GM19239 (cell line): ENCODE measurements at regions not wholly inside any gene's neighbourhood (a gene's known extent, or its start where the extent isn't known, plus 50 kb on each side); places are given as distances from the start of the nearest gene placed in this dataset.

Experiments
- DNase-seq: peaks from one replicate; pipeline ENCODE4 v3.0.0; 2011; ENCODE audit warnings: low spot score; ENCODE audit not compliant: insufficient read length
- FAIRE-seq: peaks from 2 replicates; lab custom pipeline; 2011; peaks lifted over from hg19 to GRCh38; lab: Jason Lieb, UNC

DNA sequence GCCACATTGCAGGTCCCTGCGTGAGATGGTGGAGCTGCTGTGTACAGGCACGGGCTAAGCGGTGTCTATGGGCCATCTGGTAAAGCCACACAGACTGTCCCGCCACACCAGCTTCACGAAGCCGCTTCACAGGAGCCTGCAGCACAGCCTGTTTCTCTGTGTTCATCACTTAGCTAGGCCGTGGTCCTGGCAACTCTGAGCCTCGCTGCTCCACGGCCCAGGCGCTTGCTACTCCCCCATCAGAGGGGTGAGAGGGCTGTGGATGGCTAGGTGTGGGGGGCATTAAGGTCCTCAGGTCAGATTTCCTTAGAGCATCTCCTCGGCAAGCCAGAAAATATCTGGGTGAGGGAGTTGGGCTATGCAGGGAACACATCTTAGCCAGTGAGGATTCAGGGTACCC, 225.7 kb downstream of the GLI2 start:
- no peak for FAIRE-seq

GRCh38 chr2:120963997-120964705, 228.5 kb downstream of the GLI2 start:
- FAIRE-seq (no peak), DNase-seq (no peak)

More for the DNA sequence above, 225.7 kb downstream of the GLI2 start:
- DNase-seq: no peak

- no peak for DNase-seq
- FAIRE-seq: no peak
Measured at GRCh38 chr2:120964819-120965218, 229.2 kb downstream of the GLI2 start.

- FAIRE-seq: no peak
- DNase-seq: no peak
Measured at GRCh38 chr2:120966510-120967254, 231.0 kb downstream of the GLI2 start.

DNA sequence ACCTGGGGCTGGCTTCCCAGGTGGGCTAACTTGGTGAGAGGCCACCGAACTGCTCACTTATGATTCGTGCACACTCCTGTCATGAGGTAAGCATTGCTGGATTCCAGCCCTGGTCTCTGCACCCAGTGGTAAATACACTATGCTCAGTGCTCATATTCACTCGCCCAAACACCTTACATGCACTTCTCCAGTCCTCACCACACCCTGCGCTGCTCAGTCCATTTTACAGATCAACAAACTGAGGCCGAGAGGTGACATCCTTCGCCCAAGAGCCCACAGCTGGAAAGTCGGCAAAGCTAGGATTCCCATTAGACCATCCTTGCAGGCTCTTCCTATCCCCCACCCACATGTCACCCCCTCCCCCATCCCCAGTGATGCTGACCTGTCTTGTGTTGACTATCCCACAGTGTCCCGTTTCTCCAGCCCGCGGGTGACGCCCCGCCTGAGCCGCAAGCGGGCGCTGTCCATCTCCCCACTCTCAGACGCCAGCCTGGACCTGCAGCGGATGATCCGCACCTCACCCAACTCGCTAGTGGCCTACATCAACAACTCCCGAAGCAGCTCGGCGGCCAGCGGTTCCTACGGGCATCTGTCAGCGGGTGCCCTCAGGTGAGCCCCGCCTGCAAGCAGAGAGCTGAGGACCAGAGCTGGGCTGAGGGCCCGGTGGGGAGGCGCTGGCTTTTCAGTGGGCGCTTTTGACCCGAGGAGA, 232.8 kb downstream of the GLI2 start:
- DNase-seq: no peak
- FAIRE-seq: no peak

- FAIRE-seq: no peak
- DNase-seq: no peak
Measured at GRCh38 chr2:120969613-120970355, 234.1 kb downstream of the GLI2 start.

GRCh38 chr2:120971866-120972265, 236.2 kb downstream of the GLI2 start:
- FAIRE-seq: no peak
- no peak for DNase-seq

- DNase-seq (no peak), FAIRE-seq (no peak)
Measured at GRCh38 chr2:120972286-120972685, 236.6 kb downstream of the GLI2 start.

DNA sequence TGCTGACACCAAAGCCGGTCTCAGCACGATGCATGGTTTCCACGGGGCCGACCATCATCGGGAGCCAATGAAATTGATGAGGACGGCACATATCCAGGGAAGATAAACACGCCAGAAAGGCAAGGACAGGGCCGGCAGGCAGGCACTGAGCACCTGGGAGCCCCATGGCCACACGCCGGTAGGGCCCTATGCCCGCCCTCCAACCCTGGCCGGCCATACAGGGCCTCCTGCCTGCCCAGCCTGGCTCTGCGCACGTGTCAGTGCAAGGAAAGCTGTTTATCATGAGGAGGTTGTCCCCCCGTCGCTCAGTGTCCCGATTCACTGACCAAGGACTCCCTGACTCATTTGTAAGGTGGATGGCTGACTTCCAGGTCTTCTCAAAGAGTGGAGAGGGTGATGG, 237.5 kb downstream of the GLI2 start:
- FAIRE-seq: no peak
- no peak for DNase-seq

DNA sequence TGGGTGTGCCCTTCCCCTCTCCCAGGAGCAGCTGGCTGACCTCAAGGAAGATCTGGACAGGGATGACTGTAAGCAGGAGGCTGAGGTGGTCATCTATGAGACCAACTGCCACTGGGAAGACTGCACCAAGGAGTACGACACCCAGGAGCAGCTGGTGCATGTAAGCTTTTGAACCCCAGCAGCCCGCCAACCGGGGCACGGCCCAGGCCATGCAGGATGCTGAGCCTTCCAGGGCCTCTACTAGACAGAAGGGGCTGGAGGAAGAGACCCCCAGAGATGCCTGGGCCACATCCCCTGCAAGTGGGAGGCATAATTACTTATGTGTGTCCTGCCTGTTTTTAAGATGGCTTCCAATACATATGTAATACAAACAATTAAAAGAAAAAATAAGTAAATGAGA, 239.3 kb downstream of the GLI2 start:
- FAIRE-seq: no peak

GRCh38 chr2:120976501-120977307, 241.0 kb downstream of the GLI2 start:
- FAIRE-seq (no peak), DNase-seq (no peak)

More for the DNA sequence above, 239.3 kb downstream of the GLI2 start:
- DNase-seq: no peak

GRCh38 chr2:120977582-120978358, 242.1 kb downstream of the GLI2 start:
- no peak for FAIRE-seq

GRCh38 chr2:120978359-120979050, 242.8 kb downstream of the GLI2 start:
- DNase-seq: no peak
- no peak for FAIRE-seq

More at GRCh38 chr2:120977582-120978358, 242.1 kb downstream of the GLI2 start:
- DNase-seq: no peak

- no peak for FAIRE-seq
- no peak for DNase-seq
Measured at GRCh38 chr2:120979398-120979797, 243.7 kb downstream of the GLI2 start.

GRCh38 chr2:120979921-120980320, 244.3 kb downstream of the GLI2 start:
- FAIRE-seq (no peak), DNase-seq (no peak)

GRCh38 chr2:120981443-120981842, 245.8 kb downstream of the GLI2 start:
- no peak for DNase-seq
- no peak for FAIRE-seq

- FAIRE-seq: no peak
Measured at GRCh38 chr2:120982598-120982997, 246.9 kb downstream of the GLI2 start.

GRCh38 chr2:120983344-120983743, 247.7 kb downstream of the GLI2 start:
- DNase-seq (no peak), FAIRE-seq (no peak)

More at GRCh38 chr2:120982598-120982997, 246.9 kb downstream of the GLI2 start:
- DNase-seq: no peak
